NCI-H2171 treated with DMSO at 0.1 percent for 48 hours (cell line): ENCODE measurements at regions not wholly inside any gene's neighbourhood (a gene's known extent, or its start where the extent isn't known, plus 50 kb on each side); places are given as distances from the start of the nearest gene placed in this dataset.
"Not testable (repeated sequence)": the region's sequence is repeated elsewhere in the genome, so short reads cannot be mapped to it uniquely, and the experiment has no call there.

ENCODE experiments used
- DNase-seq: peaks from one replicate; lab custom pipeline; 2025; lab: John Stamatoyannopoulos, UW

DNA sequence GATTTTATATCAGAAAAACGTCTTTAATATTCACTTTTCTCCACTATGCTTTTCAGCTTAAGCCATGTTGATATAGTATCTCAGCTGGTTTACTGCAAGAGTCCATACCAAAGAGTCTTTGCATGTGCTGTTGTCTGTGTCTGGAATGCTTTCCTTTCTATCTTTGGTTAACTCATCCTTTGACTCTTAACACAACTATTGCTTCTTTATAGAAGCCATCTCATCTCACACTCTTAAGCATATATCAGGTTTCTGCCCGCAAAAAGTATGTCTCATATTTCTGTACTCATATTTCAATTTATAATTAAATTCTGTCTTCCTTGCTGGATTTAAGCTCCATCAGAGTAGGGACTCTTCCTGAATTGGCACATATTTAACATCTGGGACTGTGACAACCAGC is 220.9 kb upstream of the KCNK2 start:
- DNase-seq, result peak; percentile 6

DNA sequence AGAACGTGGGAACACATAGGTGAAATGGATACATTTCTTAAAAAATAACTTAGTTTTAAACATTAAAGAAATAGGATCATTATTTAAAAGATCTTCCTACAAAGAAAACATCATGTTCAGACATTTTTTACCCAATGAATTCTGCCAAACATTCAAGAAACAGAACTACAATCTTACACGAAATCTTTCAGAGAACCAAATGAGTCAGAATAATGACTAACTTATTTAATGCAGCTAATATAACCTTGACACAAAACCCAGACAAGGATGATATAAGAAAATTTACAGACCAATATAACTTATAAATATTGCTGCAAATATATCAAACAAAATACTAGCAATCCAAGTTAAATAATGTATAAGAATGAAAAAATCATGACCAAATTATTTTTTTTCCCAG is 220.1 kb upstream of the KCNK2 start:
- no peak for DNase-seq

DNA sequence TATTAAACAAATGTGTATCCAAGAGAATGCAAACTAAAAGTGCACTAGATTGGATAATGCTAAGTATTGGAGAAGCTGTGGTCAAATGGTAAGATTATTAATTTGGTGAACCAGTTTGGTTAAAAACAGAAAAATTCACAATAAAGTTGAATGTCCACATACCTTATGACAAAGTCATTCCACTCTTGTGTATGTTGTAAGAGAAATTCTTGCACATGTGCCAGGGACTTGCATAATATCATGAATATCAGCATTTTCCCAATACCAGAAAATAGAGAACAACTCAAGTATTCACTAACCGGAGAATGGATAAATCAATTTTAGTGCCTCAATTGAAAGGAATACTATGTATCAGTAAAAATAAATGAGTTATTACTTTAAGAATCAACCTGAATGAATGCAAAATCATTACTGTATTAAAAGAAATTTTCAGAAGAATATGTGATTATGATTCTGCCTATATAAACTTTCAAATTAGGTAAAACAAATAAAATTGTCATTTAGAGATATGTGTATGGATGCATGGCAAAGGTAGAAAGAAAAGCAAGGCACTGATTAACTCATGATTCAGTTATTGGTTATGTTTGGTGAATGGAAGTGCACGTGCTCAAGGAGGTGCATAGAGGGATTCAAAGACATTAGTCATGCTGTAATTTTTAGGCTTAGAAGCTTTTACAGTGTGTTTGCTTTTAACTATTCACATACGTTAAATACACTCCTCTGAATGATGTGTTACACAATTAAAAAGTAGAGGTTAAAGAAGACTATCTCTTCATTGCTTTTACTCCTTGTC is 217.4 kb upstream of the KCNK2 start:
- no peak for DNase-seq

DNA sequence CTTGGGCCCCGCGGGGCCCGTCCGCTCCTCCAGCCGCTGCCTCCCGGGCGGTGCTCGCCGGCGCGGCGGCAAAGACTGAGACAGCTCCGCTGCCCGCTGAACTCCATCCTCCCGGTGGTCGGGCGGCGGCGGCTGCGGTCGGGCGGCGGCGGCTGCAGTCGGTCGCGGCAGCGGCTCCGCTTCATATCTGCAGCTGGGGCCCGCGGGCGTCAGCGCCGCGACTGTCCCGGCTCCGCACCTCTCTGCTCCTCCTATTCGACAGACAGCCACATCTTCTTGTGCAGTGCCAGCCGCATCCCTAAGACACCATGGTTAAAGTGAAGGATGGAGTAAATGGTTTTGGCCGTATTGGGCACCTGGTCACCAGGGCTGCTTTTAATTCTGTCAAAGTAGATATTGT is 212.1 kb upstream of the KCNK2 start:
- DNase-seq, result not testable (repeated sequence)

DNA sequence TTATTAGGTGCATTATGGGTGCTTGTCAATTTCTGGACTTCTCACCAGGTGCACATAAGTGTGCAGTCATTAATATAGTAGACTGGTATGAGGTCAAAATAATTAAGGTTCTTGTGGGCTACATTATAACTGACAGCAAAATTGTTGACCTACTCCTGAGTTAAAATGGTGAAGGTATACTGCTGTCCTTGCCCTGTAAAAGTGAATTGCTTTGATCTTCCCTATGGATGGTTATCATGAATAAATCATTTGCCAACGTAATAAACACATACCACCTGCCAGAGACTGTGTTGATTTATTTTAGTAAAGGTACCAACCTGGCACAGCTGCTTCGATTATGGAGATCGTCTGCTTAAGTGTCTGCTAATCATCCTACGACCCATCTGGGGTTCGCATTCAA is 201.6 kb upstream of the KCNK2 start:
- DNase-seq, result no peak

DNA sequence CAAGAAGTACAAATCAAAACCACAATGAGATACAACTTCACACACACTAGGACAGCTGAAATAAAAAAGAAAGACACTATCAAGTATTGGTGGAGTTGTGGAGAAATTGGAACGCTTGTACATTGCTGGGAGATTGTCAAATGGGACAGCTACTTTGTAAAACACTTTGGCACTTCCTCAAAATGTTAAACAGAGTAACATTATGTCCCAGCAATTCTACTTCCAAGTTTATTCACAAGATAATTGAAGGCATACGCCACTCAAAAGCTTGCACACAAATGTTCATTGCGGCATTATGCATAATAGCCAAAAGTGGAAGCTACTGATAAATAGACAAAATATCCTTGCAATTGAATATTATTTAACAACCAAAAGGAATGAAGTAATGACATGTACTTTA is 199.9 kb upstream of the KCNK2 start:
- no peak for DNase-seq

DNA sequence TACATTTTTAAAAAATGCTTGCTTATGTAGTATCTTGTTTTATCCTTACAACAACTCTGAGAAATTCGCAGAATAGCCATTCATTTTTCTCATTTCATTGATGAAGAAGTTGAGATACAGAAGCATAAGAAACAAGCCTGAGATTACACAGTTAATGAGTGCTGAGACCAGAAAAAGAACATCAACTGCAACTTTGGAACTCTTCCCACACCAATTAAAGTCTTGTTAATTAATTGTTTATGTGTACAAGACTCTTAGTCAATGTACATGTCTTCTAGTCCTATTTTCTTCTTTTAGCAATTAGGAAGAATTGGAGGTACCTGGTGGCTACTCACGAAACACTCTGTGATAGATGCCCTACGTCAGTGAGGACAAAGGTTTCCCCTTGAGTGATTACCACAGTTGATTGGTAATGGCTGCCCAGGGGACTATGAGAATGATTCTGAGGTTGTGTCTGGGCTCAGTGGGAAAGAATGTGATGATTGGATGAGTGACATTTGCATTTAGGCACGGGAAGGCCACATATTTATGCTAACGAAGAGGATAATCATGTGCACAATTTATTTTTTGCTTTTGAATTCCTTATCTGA is 187.4 kb upstream of the KCNK2 start:
- no peak for DNase-seq

DNA sequence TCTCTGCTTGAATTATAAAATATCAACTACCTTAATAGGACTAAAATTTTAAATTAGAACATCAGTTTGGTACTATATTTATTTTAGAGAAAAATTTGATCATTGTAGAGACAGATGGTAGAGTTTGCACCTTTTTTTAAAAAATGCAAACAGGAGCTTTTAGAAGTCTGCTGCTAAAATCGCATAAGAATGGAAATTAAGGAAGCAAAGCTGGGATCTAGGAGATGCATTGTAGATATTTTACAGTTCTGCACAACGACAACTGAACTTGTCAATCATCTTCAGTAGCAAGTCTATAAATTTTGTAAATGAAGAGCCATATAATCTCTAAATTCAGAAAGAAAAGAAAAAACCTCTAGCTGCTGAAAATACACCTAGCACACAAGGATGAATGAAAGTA is 185.6 kb upstream of the KCNK2 start:
- no peak for DNase-seq

DNA sequence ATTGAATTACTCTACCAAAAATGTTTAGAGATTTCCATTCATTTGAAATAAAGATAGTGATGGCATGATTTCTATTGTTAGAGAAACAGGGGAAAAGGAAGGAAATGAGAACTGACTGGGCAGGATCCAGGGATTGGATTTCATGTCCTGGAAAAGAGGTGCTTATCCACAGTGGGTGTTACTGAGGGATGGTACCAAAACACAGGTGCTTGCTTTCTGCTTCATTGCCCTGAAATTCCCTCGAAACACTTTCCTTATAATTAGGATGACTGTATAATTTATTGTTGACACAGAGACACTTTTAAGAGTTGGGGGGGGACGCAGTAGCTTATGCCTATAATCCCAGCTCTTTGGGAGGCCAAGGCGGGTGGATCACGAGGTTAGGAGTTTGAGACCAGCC is 185.0 kb upstream of the KCNK2 start:
- DNase-seq, result peak; percentile 49

DNA sequence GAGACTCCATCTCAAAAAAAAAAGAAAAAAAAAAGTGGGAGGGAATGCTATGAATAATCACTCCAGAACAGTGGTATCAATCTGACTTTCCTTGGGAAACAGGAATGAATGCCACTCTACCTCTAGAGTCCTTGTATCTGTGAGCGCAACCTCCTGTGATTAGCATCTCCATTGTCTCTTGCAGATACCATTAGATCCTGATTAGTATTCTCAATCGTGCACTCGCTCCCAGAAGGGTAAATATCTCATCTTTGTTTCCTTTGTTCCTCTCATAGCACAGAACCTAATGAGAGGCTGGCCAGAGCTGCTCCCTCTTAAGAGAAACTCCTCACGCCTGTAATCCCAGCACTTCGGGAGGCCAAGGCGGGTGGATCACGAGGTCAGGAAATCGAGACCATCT is 184.4 kb upstream of the KCNK2 start:
- no peak for DNase-seq

DNA sequence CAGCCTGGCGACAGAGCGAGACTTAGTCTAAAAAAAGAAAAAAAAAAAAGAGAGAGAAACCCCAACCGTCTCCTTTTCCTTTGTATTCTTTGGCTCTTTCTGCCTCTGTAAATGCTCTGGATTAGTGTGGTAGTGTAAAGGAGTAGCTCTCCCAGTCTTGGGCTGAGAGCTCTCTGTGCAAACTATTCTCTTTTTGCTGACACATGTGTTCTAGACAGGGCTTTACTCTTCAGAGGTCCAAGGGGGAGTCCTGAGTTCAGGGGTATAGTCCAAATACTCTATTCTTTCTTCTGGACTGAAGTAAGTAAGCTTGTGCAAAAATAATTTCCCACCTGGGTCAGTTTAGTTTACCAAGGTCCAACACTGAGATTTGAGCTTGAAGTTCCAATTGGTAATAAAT is 183.8 kb upstream of the KCNK2 start:
- DNase-seq, result no peak

DNA sequence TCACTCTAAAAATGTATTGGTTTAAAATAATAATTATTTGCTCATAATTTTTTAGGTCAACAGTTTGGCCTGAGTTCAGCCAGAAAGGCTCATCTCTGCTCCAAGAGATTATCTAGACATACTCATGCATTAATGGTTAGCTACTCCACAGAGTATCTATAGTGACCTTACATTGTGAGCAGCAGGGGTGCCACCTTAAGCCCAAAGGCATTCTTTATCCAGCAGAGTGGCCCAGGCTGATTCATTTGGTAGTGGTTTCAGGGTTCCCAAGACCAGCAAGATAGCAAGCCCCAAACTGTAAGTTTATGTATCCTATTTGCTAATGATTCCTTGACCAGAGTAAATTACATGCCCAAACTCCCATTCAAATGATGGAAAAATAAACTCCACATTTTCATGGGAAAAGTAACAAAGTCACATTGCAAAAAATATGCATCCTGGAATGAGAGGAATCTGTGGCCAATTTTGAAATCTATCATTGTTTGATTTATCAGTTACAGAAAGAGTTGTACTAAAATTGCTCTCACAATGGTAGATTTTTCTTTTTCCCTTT is 182.6 kb upstream of the KCNK2 start:
- DNase-seq, result no peak

DNA sequence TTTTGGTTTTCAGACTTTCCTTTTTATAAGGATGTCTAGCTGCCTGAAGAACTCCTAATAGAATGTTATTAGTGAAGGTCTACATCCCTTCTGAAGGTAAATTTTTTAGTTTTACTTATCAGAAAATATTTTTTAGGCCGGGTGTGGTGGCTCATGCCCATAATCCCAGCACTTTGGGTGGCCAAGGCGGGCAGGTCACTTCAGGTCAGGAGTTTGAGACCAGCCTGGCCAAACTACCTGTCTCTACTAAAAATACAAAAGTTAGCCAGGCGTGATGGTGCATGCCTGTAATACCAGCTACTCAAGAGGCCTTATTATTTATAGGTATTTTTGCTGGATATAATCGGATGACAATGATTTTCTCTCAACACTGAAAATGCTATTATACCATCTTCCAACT is 181.9 kb upstream of the KCNK2 start:
- no peak for DNase-seq

DNA sequence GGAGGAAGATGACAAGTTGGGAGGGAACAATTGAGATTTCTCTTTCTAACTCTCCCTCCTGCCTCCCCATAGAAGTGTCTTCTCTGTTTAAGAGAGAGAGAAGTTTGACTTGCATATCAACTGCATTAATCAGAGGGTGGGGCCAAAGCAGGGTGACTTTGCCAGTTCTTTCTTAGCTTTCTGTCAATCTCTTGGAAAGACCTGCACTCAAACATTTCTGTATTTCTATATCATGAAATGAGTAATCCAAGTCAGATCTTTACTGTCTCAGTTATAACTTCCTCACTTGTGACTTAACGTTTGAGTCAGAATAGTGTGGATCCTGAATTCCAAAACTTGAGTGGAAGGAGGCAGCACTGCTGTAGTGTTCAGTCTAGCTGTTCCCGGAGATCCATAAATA is 180.8 kb upstream of the KCNK2 start:
- DNase-seq, result no peak

DNA sequence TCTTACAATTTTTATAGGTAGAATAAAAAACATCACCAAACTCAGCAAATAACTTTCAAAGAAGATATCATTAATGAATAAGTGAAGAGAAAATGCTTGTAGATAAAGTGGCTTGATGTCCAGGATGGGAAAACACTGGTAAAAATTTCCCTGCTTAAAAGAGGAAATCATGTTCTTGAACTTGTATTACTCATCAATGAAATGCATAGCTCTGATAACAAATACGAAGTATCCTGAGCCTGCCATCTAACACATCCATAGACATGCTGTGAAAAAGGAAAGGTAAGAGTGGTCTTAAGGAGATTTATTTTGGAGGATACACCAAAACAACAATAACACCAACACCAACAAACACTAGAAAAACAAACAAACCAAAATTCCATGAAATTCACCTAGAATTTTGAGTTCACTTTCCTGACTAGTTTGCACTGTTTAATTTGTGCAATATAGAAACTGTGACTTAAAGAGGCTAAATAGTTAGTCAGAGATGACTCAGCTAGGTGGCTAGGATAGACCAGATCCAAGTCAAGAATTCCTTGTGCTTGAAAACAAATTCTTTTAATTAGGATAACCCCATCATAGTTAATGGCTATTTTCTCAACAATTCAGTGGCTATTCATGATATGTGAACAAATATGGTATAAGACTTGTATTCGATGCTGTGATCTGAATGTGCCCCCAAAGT is 179.8 kb upstream of the KCNK2 start:
- no peak for DNase-seq

DNA sequence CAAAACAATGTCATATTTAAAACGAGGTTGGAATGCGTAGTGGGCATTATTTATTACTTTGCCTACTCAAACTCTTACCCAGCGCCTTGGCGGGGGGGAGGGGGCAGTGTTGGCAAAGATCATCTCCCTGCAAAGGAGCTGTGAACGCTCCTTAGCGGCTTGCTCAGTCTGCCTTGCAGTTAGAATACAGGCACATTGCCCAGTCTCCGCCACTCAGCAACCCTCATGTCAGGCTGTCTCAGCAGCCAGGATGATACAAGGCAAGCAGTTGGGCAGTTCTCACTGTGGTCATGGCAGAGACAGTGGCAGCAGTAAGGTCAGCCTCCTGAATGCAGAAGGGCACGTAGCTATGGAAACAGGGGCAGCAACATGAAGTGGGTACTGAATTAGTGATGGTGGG is 170.4 kb upstream of the KCNK2 start:
- no peak for DNase-seq

DNA sequence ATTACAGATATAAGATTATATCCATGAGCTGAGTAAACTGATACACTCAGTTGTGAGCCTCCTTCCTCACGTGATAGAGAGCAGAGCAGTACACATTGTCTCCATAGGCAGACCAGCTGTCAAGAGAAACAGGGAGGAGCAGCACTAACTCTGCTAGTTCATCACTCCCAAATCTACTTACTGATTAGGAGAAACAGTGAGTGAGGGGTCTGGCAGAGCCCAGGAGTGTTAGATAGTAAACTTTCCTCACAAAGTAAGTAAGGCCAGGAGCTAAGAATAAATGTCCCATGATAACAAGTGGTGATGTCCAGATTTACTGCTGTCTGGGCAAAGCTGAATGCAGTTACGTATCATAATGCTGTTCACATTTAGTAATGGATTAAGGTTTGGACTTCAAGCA is 168.6 kb upstream of the KCNK2 start:
- no peak for DNase-seq

DNA sequence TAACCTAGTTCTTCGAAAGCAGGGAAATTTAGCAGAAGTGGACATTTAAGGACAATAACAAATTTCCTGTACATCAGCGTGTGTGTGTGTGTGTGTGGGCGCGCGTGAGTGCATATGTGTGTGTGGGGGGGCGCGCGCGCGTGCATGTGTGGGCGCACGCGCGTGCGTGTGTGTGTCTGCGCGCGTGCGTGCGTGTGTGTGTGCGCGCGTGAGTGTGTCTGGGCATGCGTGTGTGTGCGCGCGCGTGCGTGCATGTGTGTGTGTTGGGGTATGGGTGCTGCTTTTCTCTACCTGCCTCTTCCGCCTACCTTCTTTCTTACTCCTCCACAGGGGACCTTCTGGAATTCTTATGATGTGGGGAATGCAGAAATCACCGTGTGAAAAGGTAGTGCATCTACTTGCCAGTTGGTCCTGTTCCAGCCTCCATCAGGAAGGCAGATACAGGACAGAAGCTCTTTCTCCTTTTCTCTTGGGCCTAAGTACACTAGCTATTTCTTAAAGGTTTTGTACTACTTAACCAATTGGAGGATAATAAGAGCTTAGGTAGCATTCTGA is 165.4 kb upstream of the KCNK2 start:
- no peak for DNase-seq

DNA sequence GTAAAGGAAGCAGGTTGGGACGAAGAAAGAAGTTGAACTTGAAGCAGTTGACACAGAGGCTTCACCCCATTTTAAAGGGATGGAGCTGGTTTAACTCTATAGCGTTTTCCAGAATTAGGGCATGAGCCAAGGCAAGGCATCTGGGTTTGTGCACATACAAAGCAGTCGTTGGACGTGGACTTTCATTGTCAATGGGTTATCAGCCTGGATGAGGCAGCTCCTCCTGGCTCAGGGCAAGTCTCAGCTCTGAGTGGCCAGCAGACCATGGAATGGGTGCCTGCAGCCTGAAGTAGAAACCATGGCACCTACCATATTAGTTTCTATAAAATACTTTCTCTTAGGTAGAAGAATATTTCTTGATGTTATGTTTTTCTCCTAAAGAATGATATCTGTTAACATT is 163.8 kb upstream of the KCNK2 start:
- no peak for DNase-seq

DNA sequence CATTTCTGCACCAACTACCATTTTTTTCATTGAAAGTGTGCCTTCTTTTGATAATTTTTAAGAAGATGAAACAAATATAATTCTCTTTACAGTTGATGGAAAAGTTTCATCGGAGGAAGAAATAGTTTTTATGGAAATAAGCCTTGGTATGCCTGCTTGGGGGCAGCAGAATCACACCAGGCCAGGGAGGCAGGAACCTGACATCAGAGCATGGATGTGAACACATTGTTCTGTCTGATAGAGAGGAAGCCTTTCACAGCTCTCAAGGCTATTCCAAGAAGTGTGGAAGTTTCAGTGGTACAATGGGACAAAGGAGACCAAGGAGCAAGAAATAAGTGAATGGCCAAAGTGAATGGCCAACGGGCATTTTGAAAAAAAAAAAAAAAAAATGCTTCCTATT is 162.2 kb upstream of the KCNK2 start:
- DNase-seq, result no peak

DNA sequence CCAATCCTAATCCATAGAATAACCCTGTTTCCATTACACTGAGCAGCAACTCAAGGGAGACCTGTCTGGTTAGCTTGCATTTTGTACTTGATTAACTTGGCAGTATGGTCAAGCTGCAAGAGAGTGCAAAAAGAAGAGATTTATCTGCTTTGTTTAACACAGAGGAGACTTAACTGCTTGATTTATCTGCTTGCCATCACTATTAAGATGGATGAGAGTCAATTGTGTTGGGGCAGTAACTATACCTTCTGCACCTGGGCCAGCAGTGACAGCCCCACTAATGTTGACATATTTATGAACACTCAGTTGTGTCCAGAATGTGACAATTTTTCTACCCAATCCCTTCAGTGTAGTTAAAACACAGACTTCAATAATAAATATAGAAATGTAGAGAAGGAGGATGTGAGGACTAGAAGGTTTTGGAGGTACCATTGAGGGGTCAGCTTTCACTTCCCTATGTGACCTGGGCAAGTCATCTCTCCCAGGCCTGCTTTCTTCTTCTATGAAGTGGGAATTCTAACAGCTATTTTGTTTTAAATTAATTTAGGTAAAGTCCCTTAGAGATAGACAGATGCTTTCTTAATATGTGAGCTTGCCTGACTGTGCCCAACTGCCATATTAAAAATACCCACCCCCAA is 159.1 kb upstream of the KCNK2 start:
- DNase-seq, result no peak

DNA sequence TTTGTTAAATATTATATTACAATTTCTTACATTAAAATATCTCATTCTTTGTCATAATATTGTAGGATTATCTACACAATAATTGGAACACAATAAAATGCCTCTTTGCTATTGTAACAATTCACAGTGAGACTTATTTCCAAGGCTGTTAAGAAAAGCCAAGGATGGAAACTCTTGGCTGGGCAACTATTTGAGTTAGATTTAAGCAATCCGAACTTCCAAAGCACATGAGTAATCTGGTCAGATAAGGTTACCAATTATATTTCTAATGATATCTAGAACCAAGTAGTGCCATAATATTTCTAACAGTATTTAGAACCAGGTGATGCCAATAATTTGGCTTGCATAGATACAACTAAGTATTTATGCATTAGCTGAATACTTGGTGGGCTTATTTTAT is 154.7 kb upstream of the KCNK2 start:
- no peak for DNase-seq
